Activated CD8-positive, alpha-beta memory T cell treated with anti-CD3 and anti-CD28 coated beads, Interleukin-2, amount 50 U/mL, for 48 hours (primary cell): ENCODE measurements at regions not wholly inside any gene's neighbourhood (a gene's known extent, or its start where the extent isn't known, plus 50 kb on each side); places are given as distances from the start of the nearest gene placed in this dataset.

Source experiments
- DNase-seq: peaks from one replicate; pipeline ENCODE4 v3.0.0-alpha.2; 2020

- DNase-seq, result no peak
Measured at GRCh38 chrX:10819973-10820372, 199.6 kb upstream of the MID1 start.

GRCh38 chrX:10821293-10821692, 200.9 kb upstream of the MID1 start:
- no peak for DNase-seq

- DNase-seq, result no peak
Measured at GRCh38 chrX:10828036-10828435, 207.7 kb upstream of the MID1 start.

- DNase-seq, result no peak
Measured at GRCh38 chrX:10828640-10829039, 208.3 kb upstream of the MID1 start.

GRCh38 chrX:10831716-10832502, 211.5 kb upstream of the MID1 start:
- no peak for DNase-seq

- DNase-seq, result no peak
Measured at GRCh38 chrX:10833299-10834169, 213.1 kb upstream of the MID1 start.

- DNase-seq, result no peak
Measured at GRCh38 chrX:10841579-10841978, 221.2 kb upstream of the MID1 start.

- no peak for DNase-seq
Measured at GRCh38 chrX:10842646-10843045, 222.3 kb upstream of the MID1 start.

GRCh38 chrX:10847333-10847732, 226.9 kb upstream of the MID1 start:
- DNase-seq, result no peak

GRCh38 chrX:10851809-10852208, 231.4 kb upstream of the MID1 start:
- no peak for DNase-seq

GRCh38 chrX:10854594-10854993, 234.2 kb upstream of the MID1 start:
- no peak for DNase-seq

GRCh38 chrX:10855845-10856244, 235.5 kb upstream of the MID1 start:
- no peak for DNase-seq

- no peak for DNase-seq
Measured at GRCh38 chrX:10856797-10857196, 236.4 kb upstream of the MID1 start.

- DNase-seq, result no peak
Measured at GRCh38 chrX:10859353-10859752, 239.0 kb upstream of the MID1 start.

- DNase-seq, result no peak
Measured at GRCh38 chrX:10875995-10876394, 235.1 kb upstream of the HCCS start.

- no peak for DNase-seq
Measured at GRCh38 chrX:10882484-10882883, 228.6 kb upstream of the HCCS start.

GRCh38 chrX:10884246-10884645, 226.9 kb upstream of the HCCS start:
- no peak for DNase-seq

- no peak for DNase-seq
Measured at GRCh38 chrX:10892621-10893225, 218.4 kb upstream of the HCCS start.

GRCh38 chrX:10893366-10893765, 217.8 kb upstream of the HCCS start:
- no peak for DNase-seq

- no peak for DNase-seq
Measured at GRCh38 chrX:10893976-10894375, 217.2 kb upstream of the HCCS start.

- DNase-seq, result no peak
Measured at GRCh38 chrX:10897768-10898167, 213.4 kb upstream of the HCCS start.

- DNase-seq, result no peak
Measured at GRCh38 chrX:10900585-10901289, 210.4 kb upstream of the HCCS start.

- DNase-seq, result no peak
Measured at GRCh38 chrX:10901290-10901633, 209.9 kb upstream of the HCCS start.
